Glutamatergic neuron (in vitro differentiated cells): ENCODE measurements at regions not wholly inside any gene's neighbourhood (a gene's known extent, or its start where the extent isn't known, plus 50 kb on each side); places are given as distances from the start of the nearest gene placed in this dataset.

Source experiments
- DNase-seq: peaks from one replicate; pipeline ENCODE4 v3.0.0; 2022
- H3K27ac Mint-ChIP-seq: one replicate; pipeline ENCODE4 v1.8.0; 2020; ENCODE audit warnings: mild to moderate bottlenecking, mixed read lengths, inconsistent platforms; ENCODE audit not compliant: unreplicated experiment
- H3K27me3 Mint-ChIP-seq: one replicate; pipeline ENCODE4 v1.8.0; 2020; ENCODE audit warnings: mild to moderate bottlenecking, moderate library complexity, mixed read lengths, inconsistent platforms; ENCODE audit not compliant: unreplicated experiment
- H3K36me3 Mint-ChIP-seq: one replicate; pipeline ENCODE4 v1.8.0; 2020; ENCODE audit warnings: mild to moderate bottlenecking, mixed read lengths, inconsistent platforms; ENCODE audit not compliant: unreplicated experiment
- H3K4me1 Mint-ChIP-seq: one replicate; pipeline ENCODE4 v1.8.0; 2020; ENCODE audit warnings: mild to moderate bottlenecking, low read depth, mixed read lengths, inconsistent platforms; ENCODE audit not compliant: unreplicated experiment
- H3K4me3 Mint-ChIP-seq: one replicate; pipeline ENCODE4 v1.8.0; 2020; ENCODE audit warnings: mild to moderate bottlenecking, mixed read lengths, inconsistent platforms; ENCODE audit not compliant: unreplicated experiment
- H3K9me3 Mint-ChIP-seq: one replicate; pipeline ENCODE4 v1.8.0; 2020; ENCODE audit warnings: mild to moderate bottlenecking, moderate library complexity, mixed read lengths, inconsistent platforms; ENCODE audit not compliant: unreplicated experiment
- CTCF ChIP-seq: fragments of 200-600 bp; sonication (generic); IDR thresholded peaks from one replicate; pipeline ENCODE4 v1.5.0; 2021; ENCODE audit not compliant: partially characterized antibody, unreplicated experiment

GRCh38 chr1:30415171-30415940 lies 308.0 kb downstream of the MATN1 start:
- Mint-ChIP-seq H3K4me1 (no peaks in the 10 kb centered on the region), H3K4me3 (no peak overlapping the region), H3K9me3 (no peaks in the 10 kb centered on the region), H3K27me3 (peaks cover 2% of the 10 kb centered on the region), H3K36me3 (no peaks in the 10 kb centered on the region), H3K27ac (no peak overlapping the region)
- DNase-seq, result no peak
- no peak for TF ChIP-seq CTCF

GRCh38 chr1:30414851-30415165 lies 308.6 kb downstream of the MATN1 start:
- DNase-seq, result no peak
- Mint-ChIP-seq H3K4me3 (no peak overlapping the region), H3K4me1 (no peaks in the 10 kb centered on the region), H3K36me3 (no peaks in the 10 kb centered on the region), H3K27me3 (peaks cover 2% of the 10 kb centered on the region), H3K9me3 (no peaks in the 10 kb centered on the region), H3K27ac (no peak overlapping the region)
- TF ChIP-seq CTCF, result no peak

GRCh38 chr1:30414086-30414850 lies 309.1 kb downstream of the MATN1 start:
- Mint-ChIP-seq H3K4me1 (no peaks in the 10 kb centered on the region), H3K36me3 (no peaks in the 10 kb centered on the region), H3K4me3 (no peak overlapping the region), H3K9me3 (peaks cover 2% of the 10 kb centered on the region), H3K27me3 (peaks cover 4% of the 10 kb centered on the region), H3K27ac (no peak overlapping the region)
- DNase-seq, result no peak
- TF ChIP-seq CTCF, result no peak

- no peaks in the 10 kb centered on the region for H3K36me3 Mint-ChIP-seq
- DNase-seq, result no peak
Observed at GRCh38 chr1:30413606-30414005, 309.8 kb downstream of the MATN1 start.

More at GRCh38 chr1:30413606-30414005, 309.8 kb downstream of the MATN1 start:
- Mint-ChIP-seq H3K9me3 (peaks cover 2% of the 10 kb centered on the region), H3K27ac (no peak overlapping the region), H3K4me1 (no peaks in the 10 kb centered on the region), H3K4me3 (no peak overlapping the region), H3K27me3 (peaks cover 6% of the 10 kb centered on the region)
- TF ChIP-seq CTCF, result no peak
